ENCODE measurements at regions not wholly inside any gene's neighbourhood (a gene's known extent, or its start where the extent isn't known, plus 50 kb on each side); places are given as distances from the start of the nearest gene placed in this dataset.

GRCh38 chr14:61847861-61848260 is 85.6 kb downstream of the SNAPC1 start:
- no peaks in the 10 kb centered on the region for H3K4me1 ChIP-seq (ENCODE audit: control insufficient read depth, insufficient read depth, low read length, poor library complexity, severe bottlenecking)
- no peak overlapping the region for H3K27ac ChIP-seq (ENCODE audit: low read depth, low read length, severe bottlenecking)
- no peaks in the 10 kb centered on the region for H3K9me3 ChIP-seq (ENCODE audit: control insufficient read depth, low read length)
- 83% methylated on average over 1 of the region's 3 CpGs; no CpG with 5 or more reads in 1 of the 2 experiments for WGBS, 2 experiments (ENCODE audit: insufficient coverage in 2 of 2)
- no peaks in the 10 kb centered on the region for H3K36me3 ChIP-seq (ENCODE audit: control insufficient read depth, insufficient read depth, low read length)
- no peak overlapping the region for H3K4me3 ChIP-seq (ENCODE audit: extremely low read depth, insufficient read depth, low read length, poor library complexity, severe bottlenecking)

- Histone ChIP-seq H3K4me1 (ENCODE audit: control insufficient read depth, insufficient read depth, low read length, poor library complexity, severe bottlenecking) (no peaks in the 10 kb centered on the region), H3K27ac (ENCODE audit: low read depth, low read length, severe bottlenecking) (no peak overlapping the region), H3K36me3 (ENCODE audit: control insufficient read depth, insufficient read depth, low read length) (no peaks in the 10 kb centered on the region), H3K9me3 (ENCODE audit: control insufficient read depth, low read length) (no peaks in the 10 kb centered on the region), H3K4me3 (ENCODE audit: extremely low read depth, insufficient read depth, low read length, poor library complexity, severe bottlenecking) (no peak overlapping the region)
Measured at GRCh38 chr14:61854898-61855297, 92.7 kb downstream of the SNAPC1 start.

- 63 to 64% methylated on average over 1 of the region's 1 CpG for WGBS, 2 experiments (ENCODE audit: insufficient coverage in 2 of 2)
- Histone ChIP-seq H3K9me3 (ENCODE audit: control insufficient read depth, low read length) (no peaks in the 10 kb centered on the region), H3K4me1 (ENCODE audit: control insufficient read depth, insufficient read depth, low read length, poor library complexity, severe bottlenecking) (no peaks in the 10 kb centered on the region), H3K36me3 (ENCODE audit: control insufficient read depth, insufficient read depth, low read length) (no peaks in the 10 kb centered on the region), H3K4me3 (ENCODE audit: extremely low read depth, insufficient read depth, low read length, poor library complexity, severe bottlenecking) (no peak overlapping the region), H3K27ac (ENCODE audit: low read depth, low read length, severe bottlenecking) (no peak overlapping the region)
Measured at GRCh38 chr14:61860294-61860918, 98.2 kb downstream of the SNAPC1 start.

GRCh38 chr14:61861320-61861865 is 99.2 kb downstream of the SNAPC1 start:
- no peaks in the 10 kb centered on the region for H3K4me1 ChIP-seq (ENCODE audit: control insufficient read depth, insufficient read depth, low read length, poor library complexity, severe bottlenecking)
- H3K36me3 ChIP-seq (ENCODE audit: control insufficient read depth, insufficient read depth, low read length): no peaks in the 10 kb centered on the region
- no peaks in the 10 kb centered on the region for H3K9me3 ChIP-seq (ENCODE audit: control insufficient read depth, low read length)
- WGBS, 2 experiments (ENCODE audit: insufficient coverage in 2 of 2): 86 to 95% methylated on average over 4 to 5 of the region's 7 CpGs
- no peak overlapping the region for H3K27ac ChIP-seq (ENCODE audit: low read depth, low read length, severe bottlenecking)
- H3K4me3 ChIP-seq (ENCODE audit: extremely low read depth, insufficient read depth, low read length, poor library complexity, severe bottlenecking): no peak overlapping the region

GRCh38 chr14:61864329-61864898 is 102.2 kb downstream of the SNAPC1 start:
- WGBS, 2 experiments (ENCODE audit: insufficient coverage in 2 of 2): 96% methylated on average over 34 to 42 of the region's 43 CpGs
- Histone ChIP-seq H3K4me3 (ENCODE audit: extremely low read depth, insufficient read depth, low read length, poor library complexity, severe bottlenecking) (no peak overlapping the region), H3K27ac (ENCODE audit: low read depth, low read length, severe bottlenecking) (no peak overlapping the region)

GRCh38 chr14:61866932-61867920 is 105.0 kb downstream of the SNAPC1 start:
- Histone ChIP-seq H3K4me1 (ENCODE audit: control insufficient read depth, insufficient read depth, low read length, poor library complexity, severe bottlenecking) (no peaks in the 10 kb centered on the region), H3K36me3 (ENCODE audit: control insufficient read depth, insufficient read depth, low read length) (no peaks in the 10 kb centered on the region), H3K4me3 (ENCODE audit: extremely low read depth, insufficient read depth, low read length, poor library complexity, severe bottlenecking) (no peak overlapping the region), H3K9me3 (ENCODE audit: control insufficient read depth, low read length) (peaks cover 3% of the 10 kb centered on the region), H3K27ac (ENCODE audit: low read depth, low read length, severe bottlenecking) (no peak overlapping the region)
- WGBS, 2 experiments (ENCODE audit: insufficient coverage in 2 of 2): 86 to 92% methylated on average over 2 of the region's 6 CpGs

More at GRCh38 chr14:61864329-61864898, 102.2 kb downstream of the SNAPC1 start:
- Histone ChIP-seq H3K9me3 (ENCODE audit: control insufficient read depth, low read length) (no peaks in the 10 kb centered on the region), H3K4me1 (ENCODE audit: control insufficient read depth, insufficient read depth, low read length, poor library complexity, severe bottlenecking) (no peaks in the 10 kb centered on the region), H3K36me3 (ENCODE audit: control insufficient read depth, insufficient read depth, low read length) (no peaks in the 10 kb centered on the region)

GRCh38 chr14:61868846-61869245 is 106.6 kb downstream of the SNAPC1 start:
- H3K36me3 ChIP-seq (ENCODE audit: control insufficient read depth, insufficient read depth, low read length): no peaks in the 10 kb centered on the region
- H3K4me3 ChIP-seq (ENCODE audit: extremely low read depth, insufficient read depth, low read length, poor library complexity, severe bottlenecking): no peak overlapping the region
- H3K27ac ChIP-seq (ENCODE audit: low read depth, low read length, severe bottlenecking): no peak overlapping the region
- H3K4me1 ChIP-seq (ENCODE audit: control insufficient read depth, insufficient read depth, low read length, poor library complexity, severe bottlenecking): no peaks in the 10 kb centered on the region
- H3K9me3 ChIP-seq (ENCODE audit: control insufficient read depth, low read length): peaks cover 3% of the 10 kb centered on the region
- WGBS, 2 experiments (ENCODE audit: insufficient coverage in 2 of 2): no CpG with 5 or more reads among the region's 1 CpG

- H3K36me3 ChIP-seq (ENCODE audit: control insufficient read depth, insufficient read depth, low read length): no peaks in the 10 kb centered on the region
- no peak overlapping the region for H3K4me3 ChIP-seq (ENCODE audit: extremely low read depth, insufficient read depth, low read length, poor library complexity, severe bottlenecking)
- WGBS, 2 experiments (ENCODE audit: insufficient coverage in 2 of 2): 83% methylated on average over 1 of the region's 1 CpG; no CpG with 5 or more reads in 1 of the 2 experiments
- H3K27ac ChIP-seq (ENCODE audit: low read depth, low read length, severe bottlenecking): no peak overlapping the region
- H3K4me1 ChIP-seq (ENCODE audit: control insufficient read depth, insufficient read depth, low read length, poor library complexity, severe bottlenecking): no peaks in the 10 kb centered on the region
- H3K9me3 ChIP-seq (ENCODE audit: control insufficient read depth, low read length): peaks cover 3% of the 10 kb centered on the region
Measured at GRCh38 chr14:61870163-61870562, 107.9 kb downstream of the SNAPC1 start.

- no peaks in the 10 kb centered on the region for H3K4me1 ChIP-seq (ENCODE audit: control insufficient read depth, insufficient read depth, low read length, poor library complexity, severe bottlenecking)
- H3K27ac ChIP-seq (ENCODE audit: low read depth, low read length, severe bottlenecking): no peak overlapping the region
- WGBS, 2 experiments (ENCODE audit: insufficient coverage in 2 of 2): no CpG with 5 or more reads among the region's 1 CpG
- H3K9me3 ChIP-seq (ENCODE audit: control insufficient read depth, low read length): peaks cover 3% of the 10 kb centered on the region
- H3K36me3 ChIP-seq (ENCODE audit: control insufficient read depth, insufficient read depth, low read length): no peaks in the 10 kb centered on the region
- H3K4me3 ChIP-seq (ENCODE audit: extremely low read depth, insufficient read depth, low read length, poor library complexity, severe bottlenecking): no peak overlapping the region
Measured at GRCh38 chr14:61872452-61872851, 110.2 kb downstream of the SNAPC1 start.

- 100% methylated on average over 1 of the region's 1 CpG for WGBS, 2 experiments (ENCODE audit: insufficient coverage in 2 of 2)
- Histone ChIP-seq H3K36me3 (ENCODE audit: control insufficient read depth, insufficient read depth, low read length) (no peaks in the 10 kb centered on the region), H3K27ac (ENCODE audit: low read depth, low read length, severe bottlenecking) (no peak overlapping the region), H3K4me3 (ENCODE audit: extremely low read depth, insufficient read depth, low read length, poor library complexity, severe bottlenecking) (no peak overlapping the region), H3K9me3 (ENCODE audit: control insufficient read depth, low read length) (no peaks in the 10 kb centered on the region), H3K4me1 (ENCODE audit: control insufficient read depth, insufficient read depth, low read length, poor library complexity, severe bottlenecking) (no peaks in the 10 kb centered on the region)
Measured at GRCh38 chr14:61875483-61875882, 113.3 kb downstream of the SNAPC1 start.

Data from mesodermal cell (in vitro differentiated cells).